ENCODE measurements at regions not wholly inside any gene's neighbourhood (a gene's known extent, or its start where the extent isn't known, plus 50 kb on each side); places are given as distances from the start of the nearest gene placed in this dataset.

- no peak overlapping the region for H3K4me3 ChIP-seq
- no peak overlapping the region for H3K27ac ChIP-seq
- H3K9me3 ChIP-seq = no peaks in the 10 kb centered on the region
- no peaks in the 10 kb centered on the region for H3K4me1 ChIP-seq
- intact Hi-C loops (cut with DNase I) = no loop called here
- no peaks in the 10 kb centered on the region for H3K36me3 ChIP-seq
- DNase-seq (no peak), ATAC-seq (no peak)
- TF ChIP-seq CTCF (IDR thresholded peaks at IDR 0.05) = no peak
- H3K27me3 ChIP-seq (ENCODE audit: low read depth) = no peaks in the 10 kb centered on the region
Measured at GRCh38 chr1:195971589-195971988, 636.7 kb downstream of the KCNT2 start.

GRCh38 chr1:195970209-195970608, 638.0 kb downstream of the KCNT2 start:
- Histone ChIP-seq H3K9me3 (no peaks in the 10 kb centered on the region), H3K4me1 (no peaks in the 10 kb centered on the region), H3K36me3 (no peaks in the 10 kb centered on the region), H3K4me3 (no peak overlapping the region), H3K27me3 (ENCODE audit: low read depth) (no peaks in the 10 kb centered on the region), H3K27ac (no peak overlapping the region)
- no peak for DNase-seq
- TF ChIP-seq CTCF (IDR thresholded peaks at IDR 0.05) = no peak
- intact Hi-C loops (cut with DNase I) = no loop called here
- no peak for ATAC-seq

GRCh38 chr1:195965475-195965874, 642.8 kb downstream of the KCNT2 start:
- DNase-seq = no peak
- H3K9me3 ChIP-seq = no peaks in the 10 kb centered on the region
- H3K27me3 ChIP-seq (ENCODE audit: low read depth) = no peaks in the 10 kb centered on the region
- H3K4me3 ChIP-seq = no peak overlapping the region
- no peaks in the 10 kb centered on the region for H3K4me1 ChIP-seq
- H3K36me3 ChIP-seq = no peaks in the 10 kb centered on the region
- no peak for TF ChIP-seq CTCF (IDR thresholded peaks at IDR 0.05)
- H3K27ac ChIP-seq = no peak overlapping the region
- no peak for ATAC-seq
- intact Hi-C loops (cut with DNase I) = no loop called here

- no peaks in the 10 kb centered on the region for H3K9me3 ChIP-seq
- H3K27me3 ChIP-seq (ENCODE audit: low read depth) = no peaks in the 10 kb centered on the region
- ATAC-seq = no peak
- no peak overlapping the region for H3K4me3 ChIP-seq
- intact Hi-C loops (cut with DNase I) = no loop called here
- TF ChIP-seq CTCF (IDR thresholded peaks at IDR 0.05) = no peak
- no peak for DNase-seq
- no peak overlapping the region for H3K27ac ChIP-seq
- H3K36me3 ChIP-seq = no peaks in the 10 kb centered on the region
- no peaks in the 10 kb centered on the region for H3K4me1 ChIP-seq
Measured at GRCh38 chr1:195965036-195965435, 643.2 kb downstream of the KCNT2 start.

- ATAC-seq (no peak), DNase-seq (no peak)
- H3K4me3 ChIP-seq = no peak overlapping the region
- no peaks in the 10 kb centered on the region for H3K4me1 ChIP-seq
- H3K27ac ChIP-seq = no peak overlapping the region
- TF ChIP-seq CTCF (IDR thresholded peaks at IDR 0.05) = no peak
- H3K9me3 ChIP-seq = no peaks in the 10 kb centered on the region
- intact Hi-C loops (cut with DNase I) = no loop called here
- H3K36me3 ChIP-seq = no peaks in the 10 kb centered on the region
- H3K27me3 ChIP-seq (ENCODE audit: low read depth) = no peaks in the 10 kb centered on the region
Measured at GRCh38 chr1:195964516-195964915, 643.7 kb downstream of the KCNT2 start.

- Histone ChIP-seq H3K36me3 (no peaks in the 10 kb centered on the region), H3K27me3 (ENCODE audit: low read depth) (no peaks in the 10 kb centered on the region), H3K9me3 (no peaks in the 10 kb centered on the region), H3K27ac (no peak overlapping the region), H3K4me3 (no peak overlapping the region), H3K4me1 (no peaks in the 10 kb centered on the region)
- DNase-seq (no peak), ATAC-seq (no peak)
- intact Hi-C loops (cut with DNase I) = no loop called here
- TF ChIP-seq CTCF (IDR thresholded peaks at IDR 0.05) = no peak
Measured at GRCh38 chr1:195962051-195962450, 646.2 kb downstream of the KCNT2 start.
